NOMO-1 (cell line): ENCODE measurements at regions not wholly inside any gene's neighbourhood (a gene's known extent, or its start where the extent isn't known, plus 50 kb on each side); places are given as distances from the start of the nearest gene placed in this dataset.
"Not testable (repeated sequence)": the region's sequence is repeated elsewhere in the genome, so short reads cannot be mapped to it uniquely, and the experiment has no call there.

Experiments
- DNase-seq, 2 experiments: peaks; one replicate each; lab custom pipeline; 2025; ENCODE audit not compliant: unreplicated experiment in 2 of 2; lab: John Stamatoyannopoulos, UW

- DNase-seq, result no peak
Measured at GRCh38 chr20:1827510-1827973, 67.7 kb upstream of the SIRPA start.

- no peak for DNase-seq
Measured at GRCh38 chr20:1825938-1826445, 69.2 kb upstream of the SIRPA start.

GRCh38 chr20:1825507-1825906 is 69.7 kb upstream of the SIRPA start:
- DNase-seq, result no peak

GRCh38 chr20:1824834-1825233 is 70.4 kb upstream of the SIRPA start:
- DNase-seq, result no peak

- peak in 1 of 2 experiments; percentile 72 for DNase-seq
Measured at GRCh38 chr20:1824181-1824580, 71.0 kb upstream of the SIRPA start.

GRCh38 chr20:1823450-1823844 is 71.8 kb upstream of the SIRPA start:
- peak; percentile 47 to 65 for DNase-seq

- no peak for DNase-seq
Measured at GRCh38 chr20:1822564-1823449, 72.4 kb upstream of the SIRPA start.

GRCh38 chr20:1820138-1821079 is 74.8 kb upstream of the SIRPA start:
- peak; percentile 40 to 59 for DNase-seq

- peak; percentile 62 for DNase-seq
Measured at GRCh38 chr20:1819311-1820137, 75.7 kb upstream of the SIRPA start.

GRCh38 chr20:1818895-1819294 is 76.3 kb upstream of the SIRPA start:
- no peak for DNase-seq

- DNase-seq, result peak in 1 of 2 experiments; percentile 7
Measured at GRCh38 chr20:1818247-1818840, 76.9 kb upstream of the SIRPA start.

- no peak for DNase-seq
Measured at GRCh38 chr20:1817577-1818211, 77.5 kb upstream of the SIRPA start.

- DNase-seq, result peak in 1 of 2 experiments; percentile 13
Measured at GRCh38 chr20:1816384-1817381, 78.5 kb upstream of the SIRPA start.

GRCh38 chr20:1815502-1816085 is 79.6 kb upstream of the SIRPA start:
- no peak for DNase-seq

- DNase-seq, result not testable (repeated sequence)
Measured at GRCh38 chr20:1814861-1815260, 80.3 kb upstream of the SIRPA start.

- DNase-seq, result no peak
Measured at GRCh38 chr20:1813674-1814635, 81.3 kb upstream of the SIRPA start.

GRCh38 chr20:1813101-1813529 is 82.1 kb upstream of the SIRPA start:
- no peak for DNase-seq
